Panc1 (cell line): ENCODE measurements at regions not wholly inside any gene's neighbourhood (a gene's known extent, or its start where the extent isn't known, plus 50 kb on each side); places are given as distances from the start of the nearest gene placed in this dataset.

Experiments used
- ATAC-seq: fragments of 200-7000 bp; cut with Tn5 transposase; 2 replicates; pipeline ENCODE4 v1.9.1; 2020; ENCODE audit warnings: mild to moderate bottlenecking, moderate library complexity
- BruUV-seq: library from RNA; stranded (reverse); fragments of 400-500 nt; replicated peaks from 2 replicates; lab custom pipeline; 2021; lab: Mats Ljungman, UMichigan
- CTCF ChIA-PET: fragments of 300-600 bp; sonication (Branson Sonifier 250); formaldehyde crosslinking; loops from one replicate; lab custom pipeline; 2022; ENCODE audit warnings: antibody characterized with exemption; lab: Charles Lee
- POLR2A ChIA-PET: fragments of 300-600 bp; sonication (Branson Sonifier 250); formaldehyde crosslinking; loops from one replicate; lab custom pipeline; 2022; ENCODE audit warnings: antibody characterized with exemption; lab: Charles Lee
- DNase-seq: peaks from one replicate; pipeline ENCODE4 v3.0.0-alpha.2; 2010; ENCODE audit warnings: low read depth, low spot score
- H3K27ac ChIP-seq: 2 replicates; pipeline ENCODE4 v1.5.1; 2011; ENCODE audit warnings: mild to moderate bottlenecking, low read length, inconsistent platforms
- H3K27me3 ChIP-seq: fragments of 200-500 bp; sonication (Bioruptor generic); 2 replicates; pipeline ENCODE4 v1.6.0; 2014; ENCODE audit warnings: low read length, inconsistent platforms; ENCODE audit not compliant: control insufficient read depth, insufficient read depth
- H3K36me3 ChIP-seq: fragments of 200-500 bp; sonication (Bioruptor generic); 2 replicates; pipeline ENCODE4 v1.5.1; 2014; ENCODE audit warnings: inconsistent platforms, mild to moderate bottlenecking, low read length, moderate library complexity; ENCODE audit not compliant: control insufficient read depth, insufficient read depth
- H3K4me1 ChIP-seq: 2 replicates; pipeline ENCODE4 v1.5.1; 2011; ENCODE audit warnings: inconsistent platforms, mild to moderate bottlenecking, low read length, moderate library complexity; ENCODE audit not compliant: control insufficient read depth, insufficient read depth
- H3K4me3 ChIP-seq, 2 experiments: 2 replicates each; pipeline ENCODE4 v1.5.1; 2011 to 2012; ENCODE audit warnings: low read depth in 2 of 2, low read length in 2 of 2, mild to moderate bottlenecking in 2 of 2, inconsistent platforms in 1 of 2, moderate library complexity in 1 of 2
- H3K9me3 ChIP-seq: fragments of 200-500 bp; sonication (Bioruptor generic); 2 replicates; pipeline ENCODE4 v1.5.1; 2014; ENCODE audit warnings: low read depth, mild to moderate bottlenecking, inconsistent platforms, low read length, moderate library complexity; ENCODE audit not compliant: control insufficient read depth, insufficient read depth
- CTCF ChIP-seq: fragments of 450-650 bp; IDR thresholded peaks from 2 replicates; pipeline ENCODE4 v1.5.1; 2017; ENCODE audit warnings: mild to moderate bottlenecking
- POLR2AphosphoS5 ChIP-seq: IDR thresholded peaks from 2 replicates; pipeline ENCODE4 v1.6.1; 2012; ENCODE audit warnings: mild to moderate bottlenecking, low read depth, low read length, moderate library complexity
- REST ChIP-seq, 2 experiments: IDR thresholded peaks; 2 replicates each; pipeline ENCODE4 v1.6.1; 2011 to 2012; ENCODE audit warnings: low read depth in 2 of 2, control low read depth in 1 of 2, low read length in 1 of 2, mild to moderate bottlenecking in 1 of 2, moderate library complexity in 1 of 2; ENCODE audit not compliant: insufficient read depth in 1 of 2
- SIN3A ChIP-seq: IDR thresholded peaks from 2 replicates; pipeline ENCODE4 v1.6.1; 2012; ENCODE audit warnings: low read depth, mild to moderate bottlenecking, low read length, moderate library complexity, borderline replicate concordance; ENCODE audit not compliant: insufficient read depth
- TCF7L2 ChIP-seq: IDR thresholded peaks from 2 replicates; pipeline ENCODE4 v1.6.1; 2011; ENCODE audit warnings: mild to moderate bottlenecking, low read depth, low read length, inconsistent platforms
- in situ Hi-C: cut with HindIII; loops from 2 replicates; pipeline ENCODE4 v1.10.0; 2016; ENCODE audit warnings: low sequenced_read_pairs, low pct_unique_long_range_greater_than_20kb
- intact Hi-C: fragments of 100-400 bp; cut with micrococcal nuclease; formaldehyde crosslinking; loops from one replicate; pipeline ENCODE4 v1.10.0; 2022; ENCODE audit not compliant: unreplicated experiment

- intact Hi-C loops (no loop called here), in situ Hi-C loops (no loop called here)
- peaks cover 3% of the 10 kb centered on the region; the same call in 1 of the 2 replicates for H3K4me1 ChIP-seq
- H3K9me3 ChIP-seq = no peaks in the 10 kb centered on the region
- H3K4me3 ChIP-seq = no peak overlapping the region
- H3K27me3 ChIP-seq = no peaks in the 10 kb centered on the region
- no peak for DNase-seq
- no peaks in the 10 kb centered on the region for H3K36me3 ChIP-seq
- ChIA-PET POLR2A (no interaction called here), CTCF (no interaction called here)
- H3K27ac ChIP-seq = no peak overlapping the region
- BruUV-seq = no TSS peak
- no peak for ATAC-seq
- TF ChIP-seq POLR2AphosphoS5 = no peak
- no peak for TF ChIP-seq CTCF
- TF ChIP-seq SIN3A = no peak
- no peak for TF ChIP-seq TCF7L2
- no peak for TF ChIP-seq REST (IDR thresholded peaks at IDR 0.05; ENCODE audit: insufficient read depth in 1 of 2, low read depth in 2 of 2, low read length in 1 of 2)
Measured at GRCh38 chr3:193808317-193808716, 215.3 kb downstream of the OPA1 start.

GRCh38 chr3:193809106-193809505 is 216.1 kb downstream of the OPA1 start:
- no TSS peak for BruUV-seq
- ChIA-PET CTCF (no interaction called here), POLR2A (no interaction called here)
- intact Hi-C loops = no loop called here
- no peaks in the 10 kb centered on the region for H3K36me3 ChIP-seq
- ATAC-seq (no peak), DNase-seq (no peak)
- H3K27ac ChIP-seq = no peak overlapping the region
- TF ChIP-seq SIN3A = no peak
- no peak for TF ChIP-seq CTCF
- no peak for TF ChIP-seq TCF7L2
- no peak for TF ChIP-seq REST (IDR thresholded peaks at IDR 0.05; ENCODE audit: insufficient read depth in 1 of 2, low read depth in 2 of 2, low read length in 1 of 2)
- no peak for TF ChIP-seq POLR2AphosphoS5
- H3K9me3 ChIP-seq = no peaks in the 10 kb centered on the region
- peaks cover 3% of the 10 kb centered on the region; the same call in 1 of the 2 replicates for H3K4me1 ChIP-seq
- no peak overlapping the region for H3K4me3 ChIP-seq
- in situ Hi-C loops = no loop called here
- H3K27me3 ChIP-seq = no peaks in the 10 kb centered on the region
